SH-SY5Y (cell line): ENCODE measurements at regions not wholly inside any gene's neighbourhood (a gene's known extent, or its start where the extent isn't known, plus 50 kb on each side); places are given as distances from the start of the nearest gene placed in this dataset.

ENCODE experiments used
- GATA2 ChIP-seq: IDR thresholded peaks from 2 replicates; pipeline ENCODE4 v1.6.1; 2011; ENCODE audit warnings: mild to moderate bottlenecking, low read depth, low read length
- GATA3 ChIP-seq: IDR thresholded peaks from 2 replicates; pipeline ENCODE4 v1.6.1; 2011; ENCODE audit warnings: low read depth, mild to moderate bottlenecking, low read length, moderate library complexity

DNA sequence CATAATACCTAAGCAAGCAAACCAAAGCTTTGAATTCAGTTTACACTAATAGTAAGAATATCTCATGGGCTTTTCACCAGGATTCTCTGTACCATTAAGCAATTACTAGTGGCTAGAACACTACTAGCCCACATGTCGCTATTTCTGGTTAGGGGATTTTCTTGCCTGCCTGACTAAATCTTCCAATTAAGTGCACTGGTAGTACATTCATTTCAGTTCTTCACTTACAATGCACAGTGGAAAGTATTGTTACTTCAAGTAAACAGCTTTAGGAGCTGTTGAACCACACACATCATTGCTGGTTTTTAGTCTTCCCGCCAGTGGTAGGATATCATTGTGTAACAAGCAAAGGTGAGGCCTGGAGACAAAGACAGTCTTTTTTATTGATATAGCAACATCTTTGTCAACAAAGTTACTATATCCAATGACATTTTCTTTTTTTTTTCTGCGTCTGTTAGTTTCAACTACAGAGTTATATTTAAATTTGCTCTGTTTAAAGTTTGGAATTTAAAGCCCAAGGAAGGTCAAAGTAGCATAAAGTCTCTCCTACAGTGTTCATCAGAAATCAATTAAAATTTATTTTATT is 826.8 kb upstream of the NR2F2 start:
- TF ChIP-seq GATA2, result no peak
- no peak for TF ChIP-seq GATA3
